ENCODE measurements at regions not wholly inside any gene's neighbourhood (a gene's known extent, or its start where the extent isn't known, plus 50 kb on each side); places are given as distances from the start of the nearest gene placed in this dataset.

DNA sequence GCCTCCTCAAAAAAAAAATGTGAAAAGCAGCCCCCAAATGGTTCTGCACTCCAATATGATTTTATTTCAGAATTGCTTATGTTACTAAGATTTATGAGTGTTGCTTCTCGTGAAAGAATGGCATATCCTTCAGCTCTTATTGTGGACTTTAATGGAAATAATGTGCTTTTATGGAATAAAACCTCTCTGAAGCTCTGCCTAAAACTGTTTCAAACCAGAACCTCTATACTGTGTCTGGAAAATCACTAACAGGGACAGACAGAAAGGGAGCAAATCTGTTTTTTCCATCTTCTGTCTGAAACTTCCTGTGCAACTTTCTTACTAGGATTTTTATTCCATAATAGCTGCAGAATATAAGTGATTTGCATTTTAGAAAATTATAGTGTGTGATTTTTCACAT lies 493.1 kb downstream of the ANKRD50 start:
- TF ChIP-seq, protein P1, sequence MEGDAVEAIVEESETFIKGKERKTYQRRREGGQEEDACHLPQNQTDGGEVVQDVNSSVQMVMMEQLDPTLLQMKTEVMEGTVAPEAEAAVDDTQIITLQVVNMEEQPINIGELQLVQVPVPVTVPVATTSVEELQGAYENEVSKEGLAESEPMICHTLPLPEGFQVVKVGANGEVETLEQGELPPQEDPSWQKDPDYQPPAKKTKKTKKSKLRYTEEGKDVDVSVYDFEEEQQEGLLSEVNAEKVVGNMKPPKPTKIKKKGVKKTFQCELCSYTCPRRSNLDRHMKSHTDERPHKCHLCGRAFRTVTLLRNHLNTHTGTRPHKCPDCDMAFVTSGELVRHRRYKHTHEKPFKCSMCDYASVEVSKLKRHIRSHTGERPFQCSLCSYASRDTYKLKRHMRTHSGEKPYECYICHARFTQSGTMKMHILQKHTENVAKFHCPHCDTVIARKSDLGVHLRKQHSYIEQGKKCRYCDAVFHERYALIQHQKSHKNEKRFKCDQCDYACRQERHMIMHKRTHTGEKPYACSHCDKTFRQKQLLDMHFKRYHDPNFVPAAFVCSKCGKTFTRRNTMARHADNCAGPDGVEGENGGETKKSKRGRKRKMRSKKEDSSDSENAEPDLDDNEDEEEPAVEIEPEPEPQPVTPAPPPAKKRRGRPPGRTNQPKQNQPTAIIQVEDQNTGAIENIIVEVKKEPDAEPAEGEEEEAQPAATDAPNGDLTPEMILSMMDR (conservative IDR thresholded peaks at IDR 0.05 in 1 of 2, IDR thresholded peaks at IDR 0.05 in 1 of 2; ENCODE audit: low read depth in 1 of 2, low read length in 2 of 2): no peak
- no peak for TF ChIP-seq EZH2 (IDR thresholded peaks at IDR 0.05; ENCODE audit: low read length, missing control alignments)

Measured in fibroblast of lung (primary cell).